ENCODE measurements at regions not wholly inside any gene's neighbourhood (a gene's known extent, or its start where the extent isn't known, plus 50 kb on each side); places are given as distances from the start of the nearest gene placed in this dataset.

DNA sequence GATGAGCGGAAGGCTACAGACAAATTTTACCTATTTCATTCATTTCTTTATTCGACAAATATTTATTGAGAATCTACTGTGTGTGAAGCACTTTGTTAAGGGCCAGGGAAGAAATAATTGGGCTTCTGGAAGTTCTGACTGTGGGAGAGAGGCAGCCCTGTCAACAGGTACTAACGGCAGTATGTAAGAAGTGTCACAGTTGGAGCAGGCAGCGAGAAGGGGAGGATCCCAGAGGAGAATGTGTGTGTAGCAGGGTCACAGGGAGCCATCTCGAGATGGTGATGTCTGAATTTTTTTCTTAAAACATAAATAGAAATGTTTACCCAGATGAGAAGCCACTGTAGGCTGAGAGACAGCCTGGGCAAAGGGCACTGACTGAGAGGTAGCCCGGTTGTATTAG is 163.3 kb upstream of the SLC38A2 start:
- Histone ChIP-seq H3K9me3 (no peaks in the 10 kb centered on the region), H3K4me1 (no peaks in the 10 kb centered on the region), H3K36me3 (no peaks in the 10 kb centered on the region), H3K27ac (no peak overlapping the region), H3K4me3 (no peak overlapping the region), H3K27me3 (no peaks in the 10 kb centered on the region)
- ATAC-seq (peak in 1 of 4 donors; percentile 31), DNase-seq (no peak)
- no peak for TF ChIP-seq POLR2A (IDR thresholded peaks at IDR 0.05)
- TF ChIP-seq, protein P1, sequence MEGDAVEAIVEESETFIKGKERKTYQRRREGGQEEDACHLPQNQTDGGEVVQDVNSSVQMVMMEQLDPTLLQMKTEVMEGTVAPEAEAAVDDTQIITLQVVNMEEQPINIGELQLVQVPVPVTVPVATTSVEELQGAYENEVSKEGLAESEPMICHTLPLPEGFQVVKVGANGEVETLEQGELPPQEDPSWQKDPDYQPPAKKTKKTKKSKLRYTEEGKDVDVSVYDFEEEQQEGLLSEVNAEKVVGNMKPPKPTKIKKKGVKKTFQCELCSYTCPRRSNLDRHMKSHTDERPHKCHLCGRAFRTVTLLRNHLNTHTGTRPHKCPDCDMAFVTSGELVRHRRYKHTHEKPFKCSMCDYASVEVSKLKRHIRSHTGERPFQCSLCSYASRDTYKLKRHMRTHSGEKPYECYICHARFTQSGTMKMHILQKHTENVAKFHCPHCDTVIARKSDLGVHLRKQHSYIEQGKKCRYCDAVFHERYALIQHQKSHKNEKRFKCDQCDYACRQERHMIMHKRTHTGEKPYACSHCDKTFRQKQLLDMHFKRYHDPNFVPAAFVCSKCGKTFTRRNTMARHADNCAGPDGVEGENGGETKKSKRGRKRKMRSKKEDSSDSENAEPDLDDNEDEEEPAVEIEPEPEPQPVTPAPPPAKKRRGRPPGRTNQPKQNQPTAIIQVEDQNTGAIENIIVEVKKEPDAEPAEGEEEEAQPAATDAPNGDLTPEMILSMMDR (IDR thresholded peaks at IDR 0.05), result no peak
- intact Hi-C loops (cut with DNase I), result no loop called here
- 71% methylated on average over 6 of the region's 6 CpGs for WGBS (ENCODE audit: insufficient coverage, low coverage, low lambda C conversion rate, missing lambda C conversion rate)

DNA sequence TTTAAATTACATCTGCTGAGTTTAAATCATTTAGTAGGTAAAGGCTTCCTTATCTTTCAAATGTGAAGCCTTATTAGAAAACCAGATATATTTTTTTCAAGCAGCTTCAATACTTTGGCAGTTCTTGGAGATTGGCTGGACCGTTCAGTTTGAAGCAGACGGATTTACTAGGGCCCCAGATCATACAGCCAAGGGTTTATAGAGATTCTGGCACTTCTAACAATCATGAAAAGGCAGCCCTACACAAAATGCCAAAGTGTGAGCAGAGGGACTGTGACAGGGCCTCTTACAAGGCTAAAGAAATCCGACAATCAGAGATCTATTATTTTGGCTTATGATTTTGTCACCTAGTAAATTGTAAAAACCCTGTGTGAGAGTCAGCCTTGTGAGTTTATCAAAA is 162.8 kb upstream of the SLC38A2 start:
- Histone ChIP-seq H3K36me3 (no peaks in the 10 kb centered on the region), H3K4me3 (no peak overlapping the region), H3K27me3 (no peaks in the 10 kb centered on the region), H3K4me1 (no peaks in the 10 kb centered on the region), H3K27ac (no peak overlapping the region), H3K9me3 (no peaks in the 10 kb centered on the region)
- ATAC-seq (no peak), DNase-seq (no peak)
- no peak for TF ChIP-seq POLR2A (IDR thresholded peaks at IDR 0.05)
- TF ChIP-seq, protein P1 (IDR thresholded peaks at IDR 0.05), result no peak
- intact Hi-C loops (cut with DNase I), result no loop called here
- WGBS (ENCODE audit: insufficient coverage, low coverage, low lambda C conversion rate, missing lambda C conversion rate), result 79% methylated on average over 3 of the region's 3 CpGs

DNA sequence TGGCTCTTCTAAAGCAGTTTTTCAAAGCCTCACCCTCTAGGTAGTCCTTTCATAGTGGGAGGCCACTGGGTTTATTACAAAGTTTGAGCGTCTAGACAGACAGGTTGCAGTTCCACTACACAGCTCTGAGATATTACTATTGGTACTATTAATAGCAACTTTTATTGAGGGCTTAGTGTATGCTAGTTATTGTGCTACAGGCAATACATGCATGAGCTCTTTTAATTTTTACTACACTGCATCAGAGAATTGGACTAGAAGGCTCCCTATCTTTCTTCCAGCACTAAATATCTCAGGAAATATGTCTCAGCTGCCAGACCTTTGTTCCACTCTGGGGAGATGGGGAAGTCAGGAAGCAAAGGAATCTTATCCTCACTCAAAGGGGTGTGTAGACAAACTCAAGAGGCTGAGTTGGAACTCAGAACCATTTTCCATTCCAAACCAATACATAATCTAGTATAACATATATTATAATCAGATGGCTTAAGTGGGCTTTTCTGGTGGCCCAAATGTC is 161.8 kb upstream of the SLC38A2 start:
- no peak overlapping the region for H3K4me3 ChIP-seq
- H3K36me3 ChIP-seq, result no peaks in the 10 kb centered on the region
- no peak for TF ChIP-seq POLR2A (IDR thresholded peaks at IDR 0.05)
- TF ChIP-seq, protein P1 (IDR thresholded peaks at IDR 0.05), result no peak
- no peaks in the 10 kb centered on the region for H3K27me3 ChIP-seq
- H3K27ac ChIP-seq, result no peak overlapping the region
- ATAC-seq (peak in 3 of 4 donors; percentile 52 to 61 (median 56)), DNase-seq (no peak)
- WGBS (ENCODE audit: insufficient coverage, low coverage, low lambda C conversion rate, missing lambda C conversion rate), result 45% methylated on average over 1 of the region's 1 CpG
- intact Hi-C loops (cut with DNase I), result no loop called here
- no peaks in the 10 kb centered on the region for H3K4me1 ChIP-seq
- H3K9me3 ChIP-seq, result no peaks in the 10 kb centered on the region

DNA sequence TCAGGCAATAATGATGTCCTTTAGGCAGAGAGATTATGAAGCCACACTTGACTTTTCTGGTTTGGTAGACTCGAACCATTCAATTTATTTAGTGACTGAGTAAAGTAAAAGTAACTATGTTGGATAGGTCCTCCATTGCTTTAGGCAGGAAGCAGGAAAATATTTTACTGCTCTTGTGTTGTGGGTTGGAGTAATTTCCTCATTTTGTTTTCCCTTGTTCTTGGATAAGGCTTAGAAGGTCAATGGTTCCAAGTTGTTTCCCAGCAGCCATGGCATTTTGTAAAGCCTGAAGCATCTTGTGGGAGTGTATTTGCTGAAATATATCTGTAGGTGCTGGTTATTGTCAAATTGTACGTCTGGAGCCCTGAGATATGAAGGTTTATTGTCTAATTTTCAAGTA is 161.2 kb upstream of the SLC38A2 start:
- no peaks in the 10 kb centered on the region for H3K9me3 ChIP-seq
- no peak for TF ChIP-seq POLR2A (IDR thresholded peaks at IDR 0.05)
- TF ChIP-seq, protein P1 (IDR thresholded peaks at IDR 0.05), result no peak
- no peaks in the 10 kb centered on the region for H3K4me1 ChIP-seq
- ATAC-seq (no peak), DNase-seq (no peak)
- intact Hi-C loops (cut with DNase I), result no loop called here
- H3K27me3 ChIP-seq, result no peaks in the 10 kb centered on the region
- H3K27ac ChIP-seq, result peak overlapping the region in 1 of 3 donors; percentile 20
- WGBS (ENCODE audit: insufficient coverage, low coverage, low lambda C conversion rate, missing lambda C conversion rate), result 75% methylated on average over 2 of the region's 2 CpGs
- no peak overlapping the region for H3K4me3 ChIP-seq
- no peaks in the 10 kb centered on the region for H3K36me3 ChIP-seq

DNA sequence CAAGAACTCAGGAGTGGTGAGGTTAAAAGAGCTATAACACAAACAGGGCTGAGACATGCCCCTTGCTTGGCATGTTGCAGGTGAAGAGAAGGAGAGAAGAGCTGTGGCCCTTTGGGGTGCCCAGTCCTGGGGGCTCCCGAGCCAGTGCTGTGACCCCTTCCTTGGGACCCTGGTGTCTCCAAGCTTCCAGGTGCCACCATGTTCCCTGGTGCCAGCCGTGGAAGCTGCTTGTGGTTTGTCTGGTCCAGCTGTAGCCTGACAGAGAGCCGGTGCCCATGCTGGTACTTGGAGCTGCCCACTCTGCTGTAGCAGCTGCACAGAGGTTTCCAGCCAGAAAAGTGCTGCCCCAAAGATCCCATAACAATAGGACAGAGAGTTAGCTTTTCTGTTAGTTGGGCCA is 159.2 kb upstream of the SLC38A2 start:
- ATAC-seq (no peak), DNase-seq (no peak)
- intact Hi-C loops (cut with DNase I), result no loop called here
- Histone ChIP-seq H3K36me3 (no peaks in the 10 kb centered on the region), H3K4me1 (no peaks in the 10 kb centered on the region), H3K9me3 (no peaks in the 10 kb centered on the region), H3K27ac (no peak overlapping the region), H3K27me3 (no peaks in the 10 kb centered on the region), H3K4me3 (no peak overlapping the region)
- WGBS (ENCODE audit: insufficient coverage, low coverage, low lambda C conversion rate, missing lambda C conversion rate), result 100% methylated on average over 1 of the region's 3 CpGs
- no peak for TF ChIP-seq POLR2A (IDR thresholded peaks at IDR 0.05)
- TF ChIP-seq, protein P1 (IDR thresholded peaks at IDR 0.05), result no peak

Measured in right lobe of liver (tissue), 6 donors.